ENCODE measurements at regions not wholly inside any gene's neighbourhood (a gene's known extent, or its start where the extent isn't known, plus 50 kb on each side); places are given as distances from the start of the nearest gene placed in this dataset.

DNA sequence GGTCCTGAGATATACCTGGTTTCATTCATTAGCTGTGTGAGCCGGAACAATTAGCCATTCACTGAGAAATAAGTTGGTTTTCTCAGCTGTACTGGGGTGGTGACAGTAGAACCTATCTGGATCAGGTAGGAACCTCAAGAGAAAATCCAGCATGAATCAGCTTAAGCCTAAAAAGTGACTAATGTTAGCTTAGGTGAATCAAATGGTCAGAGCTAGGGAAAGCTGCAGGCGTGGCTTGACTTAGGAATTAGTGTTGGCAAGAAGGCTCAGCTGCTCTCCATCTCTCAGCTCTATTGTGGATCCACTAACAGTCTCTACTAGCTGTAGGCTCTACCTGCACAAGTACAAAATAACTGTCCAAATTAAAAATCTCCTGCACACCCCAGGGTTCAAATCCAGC is 1025.5 kb downstream of the RAB28 start:
- intact Hi-C loops (cut with DNase I): no loop called here
- no peaks in the 10 kb centered on the region for H3K36me3 ChIP-seq
- FAIRE-seq: no peak

DNA sequence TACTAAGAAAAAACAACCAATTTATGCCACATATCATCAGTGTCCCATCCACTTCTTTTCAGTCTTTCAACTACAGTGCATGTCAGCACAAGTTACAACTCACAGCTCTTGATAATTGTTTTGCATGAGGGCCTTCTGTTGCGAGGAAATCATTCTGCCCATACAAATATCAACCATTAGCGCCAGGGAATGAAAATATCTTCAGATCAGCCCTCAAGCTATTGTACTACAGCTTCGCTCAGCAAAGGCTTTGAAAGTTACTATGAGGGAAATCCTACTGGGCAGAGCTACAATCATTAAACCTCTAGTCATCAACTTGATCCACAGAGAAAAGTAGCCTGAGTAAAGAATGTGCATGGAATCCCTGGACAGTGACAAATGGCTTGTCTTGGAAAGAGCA is 1023.6 kb upstream of the HS3ST1 start:
- no peak for DNase-seq
- H3K9me3 ChIP-seq: no peaks in the 10 kb centered on the region
- no peak overlapping the region for H3K27ac ChIP-seq
- no peaks in the 10 kb centered on the region for H3K27me3 ChIP-seq
- ATAC-seq: no peak
- H3K36me3 ChIP-seq: no peaks in the 10 kb centered on the region
- no peaks in the 10 kb centered on the region for H3K4me1 ChIP-seq
- no peak for FAIRE-seq
- WGBS, 2 donors: 62 to 72% methylated on average over 3 of the region's 3 CpGs
- H3K4me3 ChIP-seq: no peak overlapping the region
- intact Hi-C loops (cut with DNase I): no loop called here
- TF ChIP-seq, protein P1, sequence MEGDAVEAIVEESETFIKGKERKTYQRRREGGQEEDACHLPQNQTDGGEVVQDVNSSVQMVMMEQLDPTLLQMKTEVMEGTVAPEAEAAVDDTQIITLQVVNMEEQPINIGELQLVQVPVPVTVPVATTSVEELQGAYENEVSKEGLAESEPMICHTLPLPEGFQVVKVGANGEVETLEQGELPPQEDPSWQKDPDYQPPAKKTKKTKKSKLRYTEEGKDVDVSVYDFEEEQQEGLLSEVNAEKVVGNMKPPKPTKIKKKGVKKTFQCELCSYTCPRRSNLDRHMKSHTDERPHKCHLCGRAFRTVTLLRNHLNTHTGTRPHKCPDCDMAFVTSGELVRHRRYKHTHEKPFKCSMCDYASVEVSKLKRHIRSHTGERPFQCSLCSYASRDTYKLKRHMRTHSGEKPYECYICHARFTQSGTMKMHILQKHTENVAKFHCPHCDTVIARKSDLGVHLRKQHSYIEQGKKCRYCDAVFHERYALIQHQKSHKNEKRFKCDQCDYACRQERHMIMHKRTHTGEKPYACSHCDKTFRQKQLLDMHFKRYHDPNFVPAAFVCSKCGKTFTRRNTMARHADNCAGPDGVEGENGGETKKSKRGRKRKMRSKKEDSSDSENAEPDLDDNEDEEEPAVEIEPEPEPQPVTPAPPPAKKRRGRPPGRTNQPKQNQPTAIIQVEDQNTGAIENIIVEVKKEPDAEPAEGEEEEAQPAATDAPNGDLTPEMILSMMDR (IDR thresholded peaks at IDR 0.05): no peak

More for the DNA sequence above, 1025.5 kb downstream of the RAB28 start:
- Histone ChIP-seq H3K9me3 (no peaks in the 10 kb centered on the region), H3K4me3 (no peak overlapping the region), H3K27me3 (no peaks in the 10 kb centered on the region), H3K27ac (no peak overlapping the region), H3K4me1 (no peaks in the 10 kb centered on the region)
- DNase-seq (no peak), ATAC-seq (no peak)
- 62 to 64% methylated on average over 2 of the region's 2 CpGs for WGBS, 2 donors
- TF ChIP-seq, protein P1 (IDR thresholded peaks at IDR 0.05): no peak

DNA sequence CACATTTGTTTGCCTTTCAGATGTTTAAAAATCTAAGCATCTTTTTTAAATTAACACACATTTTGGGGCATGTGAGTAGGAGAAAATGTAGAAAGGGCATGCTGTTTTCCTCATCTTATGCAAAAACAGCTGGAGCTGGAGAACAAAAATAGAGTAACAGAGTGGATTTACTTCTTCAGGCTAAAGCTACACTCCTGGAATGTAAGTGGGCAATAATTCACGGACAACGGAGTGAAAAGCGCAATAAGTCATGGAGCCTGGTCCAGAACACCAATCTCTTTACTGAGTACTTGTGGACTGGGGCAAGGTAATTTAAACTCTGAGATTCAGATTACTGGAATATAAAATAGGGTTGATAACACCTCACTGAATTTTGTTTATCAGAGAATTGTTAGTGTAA is 1018.8 kb upstream of the HS3ST1 start:
- TF ChIP-seq, protein P1 (IDR thresholded peaks at IDR 0.05): no peak
- Histone ChIP-seq H3K27ac (no peak overlapping the region), H3K4me1 (no peaks in the 10 kb centered on the region), H3K36me3 (no peaks in the 10 kb centered on the region), H3K9me3 (no peaks in the 10 kb centered on the region), H3K4me3 (no peak overlapping the region), H3K27me3 (no peaks in the 10 kb centered on the region)
- intact Hi-C loops (cut with DNase I): no loop called here
- no peak for FAIRE-seq
- ATAC-seq: no peak
- DNase-seq: no peak
- WGBS, 2 donors: 74 to 83% methylated on average over 3 of the region's 3 CpGs

DNA sequence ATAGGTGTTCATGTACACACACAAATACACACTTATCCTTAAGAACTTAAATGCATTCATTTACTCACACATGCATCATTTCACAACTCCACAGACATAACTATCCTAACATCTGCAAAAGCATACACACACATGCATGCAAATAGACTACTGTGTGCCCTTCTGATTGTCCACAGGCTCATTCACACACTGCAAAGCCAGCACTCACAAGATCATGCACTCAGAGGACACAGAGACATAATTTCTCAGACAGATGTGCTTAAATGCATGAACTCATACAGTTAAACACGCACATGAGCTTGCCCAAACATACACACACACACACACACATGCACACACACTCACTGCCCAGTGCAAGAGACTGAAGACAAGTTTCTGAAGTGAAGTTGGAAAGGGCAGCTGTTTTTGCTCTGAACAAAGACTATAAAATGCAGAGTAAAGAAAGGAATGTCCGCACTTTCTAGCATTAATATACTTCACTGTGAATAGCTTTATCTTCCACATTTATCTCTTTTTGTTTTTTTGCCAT is 1018.0 kb upstream of the HS3ST1 start:
- TF ChIP-seq, protein P1 (IDR thresholded peaks at IDR 0.05): no peak
- Histone ChIP-seq H3K36me3 (no peaks in the 10 kb centered on the region), H3K27ac (no peak overlapping the region), H3K27me3 (no peaks in the 10 kb centered on the region), H3K4me1 (no peaks in the 10 kb centered on the region), H3K9me3 (no peaks in the 10 kb centered on the region), H3K4me3 (no peak overlapping the region)
- intact Hi-C loops (cut with DNase I): no loop called here
- FAIRE-seq (no peak), ATAC-seq (no peak), DNase-seq (no peak)
- 34 to 47% methylated on average over 2 of the region's 2 CpGs for WGBS, 2 donors

DNA sequence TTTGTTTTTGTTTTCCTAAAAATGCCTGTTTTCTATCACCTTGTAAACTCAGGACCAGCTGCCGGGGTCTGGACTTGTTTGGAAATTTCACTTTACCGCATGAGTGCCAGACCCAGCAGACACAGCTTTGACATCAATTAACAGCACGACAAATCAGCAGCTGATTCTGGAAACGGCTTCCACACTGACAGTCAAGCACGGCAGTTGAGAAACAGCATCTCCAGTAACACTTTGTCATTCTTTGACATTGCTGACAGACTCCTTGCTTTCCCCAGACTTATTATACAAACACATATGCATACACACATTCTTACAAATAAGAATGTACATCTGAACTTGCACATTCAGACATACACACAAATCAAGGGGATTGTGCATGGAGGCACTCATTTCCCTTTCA is 1017.6 kb upstream of the HS3ST1 start:
- intact Hi-C loops (cut with DNase I): no loop called here
- no peak overlapping the region for H3K27ac ChIP-seq
- ATAC-seq: no peak
- FAIRE-seq: no peak
- DNase-seq: no peak
- no peaks in the 10 kb centered on the region for H3K4me1 ChIP-seq
- H3K27me3 ChIP-seq: no peaks in the 10 kb centered on the region
- no peak overlapping the region for H3K4me3 ChIP-seq
- no peaks in the 10 kb centered on the region for H3K9me3 ChIP-seq
- H3K36me3 ChIP-seq: no peaks in the 10 kb centered on the region
- 31 to 32% methylated on average over 5 of the region's 5 CpGs for WGBS, 2 donors
- TF ChIP-seq, protein P1 (IDR thresholded peaks at IDR 0.05): no peak

All from pancreas (tissue), 10 donors.